Activated B cell treated with CpG ODN at 0.5 μM for 24 hours (primary cell): ENCODE measurements at regions not wholly inside any gene's neighbourhood (a gene's known extent, or its start where the extent isn't known, plus 50 kb on each side); places are given as distances from the start of the nearest gene placed in this dataset.

Experiments used
- ATAC-seq: fragments of 200-7000 bp; cut with Tn5 transposase; one replicate; pipeline ENCODE4 v1.10.0; 2021; ENCODE audit warnings: low read depth, mild to moderate bottlenecking, moderate library complexity
- CTCF ChIA-PET: fragments of 350-600 bp; sonication (Branson Sonifier 250); formaldehyde crosslinking; loops from one replicate; lab custom pipeline; 2021; ENCODE audit warnings: antibody characterized with exemption; lab: Charles Lee
- POLR2A ChIA-PET: fragments of 350-600 bp; sonication (Branson Sonifier 250); formaldehyde crosslinking; loops from one replicate; lab custom pipeline; 2021; ENCODE audit warnings: antibody characterized with exemption; lab: Charles Lee
- DNase-seq: peaks from one replicate; pipeline ENCODE4 v3.0.0; 2022
- H3K27ac Mint-ChIP-seq: one replicate; pipeline ENCODE4 v1.8.0; 2020; ENCODE audit warnings: mixed read lengths
- H3K27me3 Mint-ChIP-seq: one replicate; pipeline ENCODE4 v1.8.0; 2021; ENCODE audit warnings: mixed read lengths
- H3K36me3 Mint-ChIP-seq: one replicate; pipeline ENCODE4 v1.8.0; 2021; ENCODE audit warnings: low read depth, mixed read lengths
- H3K4me1 Mint-ChIP-seq: one replicate; pipeline ENCODE4 v1.8.0; 2021; ENCODE audit warnings: mixed read lengths
- H3K4me3 Mint-ChIP-seq: one replicate; pipeline ENCODE4 v1.8.0; 2020; ENCODE audit warnings: mild to moderate bottlenecking, mixed read lengths
- H3K9me3 Mint-ChIP-seq: one replicate; pipeline ENCODE4 v1.8.0; 2020; ENCODE audit warnings: mixed read lengths
- CTCF ChIP-seq: fragments of 200-600 bp; IDR thresholded peaks from one replicate; pipeline ENCODE4 v1.8.0; 2022; ENCODE audit warnings: antibody characterized with exemption, mild to moderate bottlenecking
- intact Hi-C: fragments of 100-400 bp; cut with micrococcal nuclease; formaldehyde crosslinking; loops from one replicate; pipeline ENCODE4 v1.15.1; 2024

GRCh38 chr1:90574692-90575370, 142.3 kb downstream of the BARHL2 start:
- no peaks in the 10 kb centered on the region for H3K9me3 Mint-ChIP-seq
- H3K4me1 Mint-ChIP-seq: no peaks in the 10 kb centered on the region
- DNase-seq (no peak), ATAC-seq (no peak)
- TF ChIP-seq CTCF: no peak
- H3K4me3 Mint-ChIP-seq: no peak overlapping the region
- no peaks in the 10 kb centered on the region for H3K36me3 Mint-ChIP-seq
- H3K27me3 Mint-ChIP-seq: peaks cover 16% of the 10 kb centered on the region
- ChIA-PET CTCF (interaction anchor here (1.0 kb wide), 1 partner anchor 704 kb away, joined by 3 read pairs; no protein-coding TSS in a partner anchor), POLR2A (no interaction called here)
- intact Hi-C loops: loop anchor here (5.0 to 10.0 kb wide), 2 partner anchors 280 to 827 kb away; partner anchors contain the start of gene HFM1
- H3K27ac Mint-ChIP-seq: no peak overlapping the region

GRCh38 chr1:90573736-90574135, 143.4 kb downstream of the BARHL2 start:
- peaks cover 13% of the 10 kb centered on the region for H3K27me3 Mint-ChIP-seq
- ChIA-PET CTCF (interaction anchor here (0.9 to 1.0 kb wide), 2 partner anchors 13 to 705 kb away, joined by 3 to 4 read pairs; no protein-coding TSS in a partner anchor), POLR2A (no interaction called here)
- intact Hi-C loops: loop anchor here (10.0 kb wide), 1 partner anchor 281 kb away; no protein-coding TSS in a partner anchor
- ATAC-seq (no peak), DNase-seq (no peak)
- TF ChIP-seq CTCF: no peak
- H3K36me3 Mint-ChIP-seq: no peaks in the 10 kb centered on the region
- H3K4me3 Mint-ChIP-seq: no peak overlapping the region
- no peaks in the 10 kb centered on the region for H3K4me1 Mint-ChIP-seq
- no peaks in the 10 kb centered on the region for H3K9me3 Mint-ChIP-seq
- no peak overlapping the region for H3K27ac Mint-ChIP-seq

- Mint-ChIP-seq H3K9me3 (no peaks in the 10 kb centered on the region), H3K27ac (no peak overlapping the region), H3K27me3 (peaks cover 13% of the 10 kb centered on the region), H3K4me3 (no peak overlapping the region), H3K36me3 (no peaks in the 10 kb centered on the region), H3K4me1 (no peaks in the 10 kb centered on the region)
- ChIA-PET CTCF (no interaction called here), POLR2A (no interaction called here)
- intact Hi-C loops: loop anchor here (10.0 kb wide), 1 partner anchor 282 kb away; no protein-coding TSS in a partner anchor
- DNase-seq (no peak), ATAC-seq (no peak)
- no peak for TF ChIP-seq CTCF
These were observed 144.7 kb downstream of the BARHL2 start for GRCh38 chr1:90572446-90572845.

GRCh38 chr1:90568436-90568835, 148.7 kb downstream of the BARHL2 start:
- Mint-ChIP-seq H3K4me3 (no peak overlapping the region), H3K27ac (no peak overlapping the region), H3K27me3 (peaks cover 8% of the 10 kb centered on the region), H3K36me3 (no peaks in the 10 kb centered on the region), H3K9me3 (no peaks in the 10 kb centered on the region), H3K4me1 (no peaks in the 10 kb centered on the region)
- CTCF ChIA-PET: interaction anchor here (1.6 to 1.9 kb wide), 2 partner anchors 10 to 13 kb away, joined by 3 to 6 read pairs; no protein-coding TSS in a partner anchor
- no peak for TF ChIP-seq CTCF
- intact Hi-C loops: no loop called here
- ATAC-seq: no peak
- POLR2A ChIA-PET: no interaction called here
- DNase-seq: no peak

GRCh38 chr1:90564164-90564563, 152.9 kb downstream of the BARHL2 start:
- H3K27me3 Mint-ChIP-seq: no peaks in the 10 kb centered on the region
- no peaks in the 10 kb centered on the region for H3K36me3 Mint-ChIP-seq
- ATAC-seq: no peak
- no peak for TF ChIP-seq CTCF
- DNase-seq: no peak
- ChIA-PET POLR2A (interaction anchor here (0.7 kb wide), 1 partner anchor 1160 kb away, joined by 4 read pairs; no protein-coding TSS in a partner anchor), CTCF (no interaction called here)
- intact Hi-C loops: no loop called here
- no peaks in the 10 kb centered on the region for H3K4me1 Mint-ChIP-seq
- no peak overlapping the region for H3K4me3 Mint-ChIP-seq
- no peak overlapping the region for H3K27ac Mint-ChIP-seq
- no peaks in the 10 kb centered on the region for H3K9me3 Mint-ChIP-seq
